LNCaP clone FGC (cell line): ENCODE measurements at regions not wholly inside any gene's neighbourhood (a gene's known extent, or its start where the extent isn't known, plus 50 kb on each side); places are given as distances from the start of the nearest gene placed in this dataset.
A peak's percentile ranks its signal among the peaks of the same experiment; 100 is the strongest.

Source experiments
- DNase-seq: peaks from one replicate; pipeline ENCODE4 v3.0.0-alpha.2; 2011; ENCODE audit warnings: low read depth
- H3K4me3 ChIP-seq: 2 replicates; pipeline ENCODE4 v1.5.1; 2011; ENCODE audit warnings: mild to moderate bottlenecking, low read depth, low read length, control low read depth
- TF ChIP-seq, protein P1 (sequence below): IDR thresholded peaks from 2 replicates; pipeline ENCODE4 v1.5.1; 2012; ENCODE audit warnings: mild to moderate bottlenecking; ENCODE audit not compliant: control insufficient read depth, insufficient read depth; ENCODE audit errors: extremely low read depth

DNA sequence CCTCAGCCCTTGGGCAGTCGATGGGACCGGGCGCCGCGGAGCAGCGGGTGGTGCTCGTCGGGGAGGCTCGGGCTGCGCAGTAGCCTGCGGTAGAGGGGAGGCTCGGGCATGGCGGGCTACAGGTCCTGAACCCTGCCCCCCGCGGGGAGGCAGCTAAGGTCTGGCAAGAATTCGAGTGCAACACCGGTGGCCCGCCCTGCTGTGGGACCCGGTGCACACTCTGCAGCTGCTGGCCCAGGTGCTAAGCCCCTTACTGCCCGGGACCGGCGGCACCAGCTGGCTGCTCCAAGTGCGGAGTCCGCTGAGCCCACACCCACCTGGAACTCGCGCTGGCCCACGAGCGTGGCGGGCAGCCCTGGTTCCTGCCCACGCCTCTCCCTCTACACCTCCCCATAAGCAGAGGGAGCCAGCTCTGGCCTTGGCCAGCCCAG lies 377.7 kb upstream of the RBMS3 start:
- no peak overlapping the region for H3K4me3 ChIP-seq
- no peak for DNase-seq
- TF ChIP-seq, protein P1, sequence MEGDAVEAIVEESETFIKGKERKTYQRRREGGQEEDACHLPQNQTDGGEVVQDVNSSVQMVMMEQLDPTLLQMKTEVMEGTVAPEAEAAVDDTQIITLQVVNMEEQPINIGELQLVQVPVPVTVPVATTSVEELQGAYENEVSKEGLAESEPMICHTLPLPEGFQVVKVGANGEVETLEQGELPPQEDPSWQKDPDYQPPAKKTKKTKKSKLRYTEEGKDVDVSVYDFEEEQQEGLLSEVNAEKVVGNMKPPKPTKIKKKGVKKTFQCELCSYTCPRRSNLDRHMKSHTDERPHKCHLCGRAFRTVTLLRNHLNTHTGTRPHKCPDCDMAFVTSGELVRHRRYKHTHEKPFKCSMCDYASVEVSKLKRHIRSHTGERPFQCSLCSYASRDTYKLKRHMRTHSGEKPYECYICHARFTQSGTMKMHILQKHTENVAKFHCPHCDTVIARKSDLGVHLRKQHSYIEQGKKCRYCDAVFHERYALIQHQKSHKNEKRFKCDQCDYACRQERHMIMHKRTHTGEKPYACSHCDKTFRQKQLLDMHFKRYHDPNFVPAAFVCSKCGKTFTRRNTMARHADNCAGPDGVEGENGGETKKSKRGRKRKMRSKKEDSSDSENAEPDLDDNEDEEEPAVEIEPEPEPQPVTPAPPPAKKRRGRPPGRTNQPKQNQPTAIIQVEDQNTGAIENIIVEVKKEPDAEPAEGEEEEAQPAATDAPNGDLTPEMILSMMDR = no peak

DNA sequence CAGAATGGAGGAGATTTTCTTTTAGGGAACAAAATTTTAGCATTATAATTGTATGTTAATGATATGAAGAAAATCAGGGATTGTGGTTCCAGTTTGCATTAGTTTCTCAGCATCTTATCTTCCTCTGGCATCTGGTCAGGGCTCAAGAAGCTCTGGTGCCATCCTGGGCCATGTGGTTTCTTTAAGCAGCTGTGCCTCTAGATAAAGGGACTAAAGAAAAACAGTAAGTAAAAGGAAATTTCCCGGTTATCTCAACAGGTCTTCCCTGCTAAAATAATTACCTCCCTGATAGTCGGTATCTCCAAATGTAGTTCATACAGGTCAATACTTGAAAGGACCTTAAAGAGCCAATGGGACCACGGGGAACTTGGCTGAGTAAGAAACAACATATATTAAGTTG lies 375.1 kb upstream of the RBMS3 start:
- TF ChIP-seq, protein P1 = no peak
- H3K4me3 ChIP-seq = no peak overlapping the region
- no peak for DNase-seq

DNA sequence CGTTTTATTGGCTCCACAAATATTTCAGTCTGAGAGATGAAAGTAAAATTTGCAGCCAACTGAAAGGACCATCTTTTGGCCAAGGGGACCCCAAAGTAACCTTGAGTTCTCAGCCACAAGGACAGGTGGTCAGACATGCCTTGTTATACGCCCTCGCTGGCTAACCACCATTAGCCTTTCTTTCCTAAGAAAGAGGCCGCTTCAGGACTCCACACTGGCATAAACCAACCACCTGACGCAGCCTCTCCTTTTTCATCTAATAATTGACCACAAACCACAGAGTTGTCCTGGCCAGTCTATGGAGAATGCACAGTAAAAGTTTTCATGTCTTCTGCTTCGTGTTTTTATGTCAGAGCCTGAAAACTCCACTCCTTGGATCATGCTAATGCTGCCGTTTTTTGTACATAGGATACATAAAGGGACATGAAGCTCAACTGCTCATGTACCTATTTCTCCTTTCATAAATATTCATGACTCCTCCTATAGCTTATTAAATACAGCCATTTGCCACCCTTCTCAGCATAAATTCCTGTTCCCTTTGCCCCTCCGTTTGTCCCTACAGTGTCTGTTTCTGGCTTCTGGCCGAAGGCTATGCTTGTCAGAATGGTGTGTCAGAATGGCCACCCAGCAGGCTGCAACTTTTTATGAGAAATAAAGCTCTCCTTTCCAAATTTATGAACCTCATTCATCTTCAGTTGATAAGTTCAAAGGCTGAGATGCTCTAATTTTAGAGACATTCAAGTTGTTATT lies 374.1 kb upstream of the RBMS3 start:
- TF ChIP-seq, protein P1 = no peak
- H3K4me3 ChIP-seq = no peak overlapping the region
- no peak for DNase-seq

DNA sequence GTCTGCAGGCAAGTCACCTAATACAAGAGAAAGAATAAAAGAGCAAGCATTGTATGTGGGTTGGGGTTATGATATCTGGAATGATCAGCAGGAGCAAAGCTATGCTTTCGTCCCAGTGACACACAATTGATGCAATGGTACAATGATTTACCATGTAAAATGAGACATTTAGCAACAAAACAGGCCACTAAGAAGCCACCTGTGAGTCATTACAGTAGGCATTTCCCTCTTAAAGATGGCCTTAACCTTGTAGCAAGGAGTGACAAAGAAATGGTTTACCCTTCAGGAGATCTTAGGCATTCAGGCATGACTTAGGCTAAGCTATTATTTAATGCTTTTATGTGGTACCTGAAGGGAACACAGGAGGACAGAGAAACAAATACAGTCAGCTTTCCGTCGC lies 373.3 kb upstream of the RBMS3 start:
- DNase-seq = no peak
- TF ChIP-seq, protein P1 = no peak
- H3K4me3 ChIP-seq = no peak overlapping the region

DNA sequence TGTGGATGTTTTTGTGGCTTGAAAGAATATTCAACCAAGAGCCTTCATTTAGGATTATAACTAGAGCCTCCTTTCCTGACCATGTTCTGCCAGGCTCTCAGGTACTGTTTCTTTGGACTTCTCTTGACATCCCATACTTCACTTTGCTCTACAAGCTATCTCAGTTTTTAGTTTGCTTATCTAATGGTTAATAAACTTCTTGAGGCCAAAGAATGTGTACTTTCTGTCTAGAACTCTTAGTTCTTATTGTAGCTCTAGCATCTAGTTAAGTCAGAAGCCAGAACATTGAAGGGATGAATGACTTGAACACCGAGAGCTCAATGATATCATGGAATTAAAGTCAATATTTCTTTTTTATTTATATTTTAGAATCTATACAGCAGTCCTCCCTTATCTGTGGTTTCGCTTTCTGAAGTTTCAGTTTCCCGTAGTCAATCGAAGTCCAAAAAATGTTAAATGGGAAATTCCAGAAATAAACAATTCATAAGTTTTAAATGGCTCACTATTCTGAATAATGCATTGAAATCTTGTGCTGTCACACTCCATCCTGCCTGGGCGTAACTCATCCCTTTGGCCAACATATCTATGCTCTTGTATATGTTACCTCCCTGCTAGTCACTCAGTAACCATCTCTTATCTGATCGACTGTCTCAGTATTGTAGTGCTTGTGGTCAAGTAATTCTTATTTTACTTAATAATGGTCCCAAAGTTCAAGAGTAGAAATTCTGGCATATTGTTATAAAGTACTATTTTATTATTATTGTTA lies 368.6 kb upstream of the RBMS3 start:
- H3K4me3 ChIP-seq = no peak overlapping the region
- DNase-seq = no peak
- TF ChIP-seq, protein P1 = no peak

DNA sequence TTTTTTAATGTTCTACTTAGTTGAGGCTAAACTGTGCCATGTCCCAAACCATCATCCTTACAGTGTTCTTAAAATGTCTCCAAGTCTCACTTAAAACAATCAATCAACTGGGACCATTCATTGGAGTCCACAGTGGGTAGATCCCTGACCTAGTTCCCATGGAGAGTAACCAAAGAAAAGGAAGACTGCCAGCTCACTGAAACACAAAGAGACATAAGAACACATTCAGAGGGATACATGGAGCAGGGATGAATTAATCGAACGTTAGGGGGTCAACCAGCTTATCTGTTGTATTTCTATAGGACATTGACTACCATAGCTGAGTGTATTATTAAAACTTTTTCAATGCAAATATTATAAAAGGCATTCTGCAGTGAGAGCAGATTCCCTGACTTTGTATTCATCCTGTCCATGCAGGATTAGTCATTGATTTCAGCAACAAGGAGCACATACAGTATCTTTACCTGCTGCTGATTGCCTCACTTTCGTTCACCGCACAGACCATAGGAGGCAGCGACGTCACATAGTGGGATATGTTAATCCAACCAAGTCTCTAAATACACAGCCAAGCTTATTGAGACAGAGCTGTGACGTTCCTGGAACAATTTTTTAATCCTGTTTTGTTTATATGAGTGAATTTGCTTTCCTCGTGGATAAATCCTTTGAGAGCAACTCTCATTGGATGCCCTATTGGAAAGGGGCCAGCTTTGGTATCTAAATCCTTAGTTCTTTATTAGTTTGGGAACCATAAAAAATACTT lies 364.9 kb upstream of the RBMS3 start:
- H3K4me3 ChIP-seq = no peak overlapping the region
- no peak for DNase-seq
- TF ChIP-seq, protein P1 = peak; percentile 33
